GDM1 (cell line): ENCODE measurements at regions not wholly inside any gene's neighbourhood (a gene's known extent, or its start where the extent isn't known, plus 50 kb on each side); places are given as distances from the start of the nearest gene placed in this dataset.
"Not testable (repeated sequence)": the region's sequence is repeated elsewhere in the genome, so short reads cannot be mapped to it uniquely, and the experiment has no call there.

Experiments used
- DNase-seq: peaks from one replicate; lab custom pipeline; 2025; lab: John Stamatoyannopoulos, UW

DNA sequence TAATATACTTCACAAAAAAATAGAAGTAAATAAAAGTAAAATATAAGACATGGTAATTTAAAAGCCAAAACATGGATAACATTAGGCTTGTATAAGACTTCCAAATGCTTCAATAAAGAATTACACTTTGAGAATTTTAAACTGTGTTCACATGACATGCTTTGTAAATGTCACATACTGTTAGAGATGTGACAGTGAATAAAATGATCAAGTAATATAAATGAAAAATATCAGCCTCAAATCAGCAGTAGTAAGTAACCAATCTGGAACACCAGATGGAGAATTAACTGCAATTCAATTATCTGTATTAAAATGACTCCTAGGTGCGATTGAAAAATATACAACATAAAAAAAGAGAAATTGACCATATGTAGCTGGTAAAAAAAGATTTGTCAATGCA lies 1260.8 kb downstream of the BRINP3 start:
- DNase-seq = no peak

DNA sequence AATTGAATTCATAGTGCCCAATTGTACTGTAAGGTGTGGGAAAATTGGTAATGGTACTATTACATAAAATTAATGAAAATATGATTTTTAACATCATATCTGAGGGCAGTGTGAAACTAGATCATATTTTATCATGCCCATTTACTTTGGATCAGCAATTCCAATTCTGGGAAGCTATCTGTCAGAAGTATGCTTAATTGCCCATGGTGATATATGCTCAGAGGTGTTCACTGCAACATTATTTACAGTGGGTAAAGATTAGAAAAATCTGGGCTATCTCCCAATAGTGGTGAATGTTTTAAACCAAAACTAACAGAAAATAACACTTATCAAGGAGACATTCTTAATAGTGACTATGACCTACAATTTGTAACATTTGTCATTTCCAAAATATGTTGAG lies 1260.0 kb downstream of the BRINP3 start:
- no peak for DNase-seq

DNA sequence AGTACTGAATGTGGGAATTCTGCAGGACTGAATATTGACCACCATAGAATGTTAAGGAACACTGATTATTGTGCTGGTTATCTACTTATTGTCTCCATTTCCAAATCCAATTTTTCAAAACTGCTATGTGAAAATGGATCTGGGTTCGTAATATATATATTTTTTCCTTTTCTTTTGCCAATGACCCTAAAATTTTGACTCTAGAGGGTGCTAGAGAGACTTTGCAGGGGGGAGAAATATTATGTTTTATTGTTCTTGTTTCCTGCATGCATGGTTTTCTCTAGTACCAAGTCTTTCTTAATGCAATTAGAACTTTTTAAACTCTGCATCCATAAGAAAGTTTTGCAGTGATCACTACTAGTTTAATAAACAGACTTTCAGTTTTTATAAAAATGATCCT lies 1256.9 kb downstream of the BRINP3 start:
- no peak for DNase-seq

DNA sequence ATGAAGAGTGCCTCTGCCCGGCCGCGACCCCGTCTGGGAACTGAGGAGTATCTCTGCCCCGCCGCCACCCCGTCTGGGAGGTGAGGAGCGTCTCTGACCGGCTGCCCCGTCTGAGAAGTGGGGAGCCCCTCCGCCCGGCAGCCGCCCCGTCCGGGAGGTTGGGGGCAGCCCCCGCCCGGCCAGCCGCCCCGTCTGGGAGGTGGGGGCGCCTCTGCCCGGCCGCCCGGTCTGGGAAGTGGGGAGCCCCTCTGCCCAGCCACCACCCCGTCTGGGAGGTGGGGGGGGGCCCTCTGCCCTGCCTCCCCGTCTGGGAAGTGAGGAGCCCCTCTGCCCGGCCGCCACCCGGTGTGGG lies 1251.9 kb downstream of the BRINP3 start:
- not testable (repeated sequence) for DNase-seq

DNA sequence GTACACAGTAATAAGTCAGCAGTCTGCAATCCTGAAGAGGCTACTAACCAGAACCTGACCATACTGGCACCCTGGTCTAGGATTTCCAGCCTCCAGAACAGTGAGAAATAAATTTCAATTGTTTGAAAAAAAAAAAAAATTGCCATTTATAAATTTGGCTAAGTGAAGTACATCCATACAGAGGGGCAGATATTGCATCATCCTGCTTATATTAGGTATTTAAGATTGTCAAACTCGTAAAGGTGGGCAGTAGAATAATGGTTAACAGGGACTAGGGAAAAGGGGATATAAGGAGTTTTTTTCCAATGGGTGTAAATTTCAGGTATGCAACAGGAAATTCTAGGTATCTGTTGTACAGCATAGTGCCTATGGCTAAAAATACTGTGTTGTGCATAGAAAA lies 1250.9 kb downstream of the BRINP3 start:
- no peak for DNase-seq

DNA sequence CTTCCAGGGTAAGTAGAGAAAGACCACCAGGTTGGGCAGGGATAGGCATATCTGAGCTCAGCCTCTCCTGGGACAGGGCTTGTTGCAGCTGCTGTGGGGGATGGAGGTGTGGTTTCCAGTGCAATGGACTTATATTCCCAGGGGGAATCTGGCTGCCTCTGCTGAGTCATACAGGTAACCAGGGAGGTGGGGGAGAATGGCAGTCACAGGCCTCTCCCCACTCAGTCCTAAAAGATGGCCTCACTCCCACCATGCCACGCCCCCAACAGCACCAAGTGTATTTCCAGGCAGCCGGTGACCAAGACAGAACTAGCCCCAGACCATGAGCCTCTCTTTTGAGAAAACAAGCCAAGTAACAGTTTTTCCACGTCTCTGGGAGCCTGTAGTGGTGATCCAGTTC lies 1240.7 kb downstream of the BRINP3 start:
- no peak for DNase-seq

DNA sequence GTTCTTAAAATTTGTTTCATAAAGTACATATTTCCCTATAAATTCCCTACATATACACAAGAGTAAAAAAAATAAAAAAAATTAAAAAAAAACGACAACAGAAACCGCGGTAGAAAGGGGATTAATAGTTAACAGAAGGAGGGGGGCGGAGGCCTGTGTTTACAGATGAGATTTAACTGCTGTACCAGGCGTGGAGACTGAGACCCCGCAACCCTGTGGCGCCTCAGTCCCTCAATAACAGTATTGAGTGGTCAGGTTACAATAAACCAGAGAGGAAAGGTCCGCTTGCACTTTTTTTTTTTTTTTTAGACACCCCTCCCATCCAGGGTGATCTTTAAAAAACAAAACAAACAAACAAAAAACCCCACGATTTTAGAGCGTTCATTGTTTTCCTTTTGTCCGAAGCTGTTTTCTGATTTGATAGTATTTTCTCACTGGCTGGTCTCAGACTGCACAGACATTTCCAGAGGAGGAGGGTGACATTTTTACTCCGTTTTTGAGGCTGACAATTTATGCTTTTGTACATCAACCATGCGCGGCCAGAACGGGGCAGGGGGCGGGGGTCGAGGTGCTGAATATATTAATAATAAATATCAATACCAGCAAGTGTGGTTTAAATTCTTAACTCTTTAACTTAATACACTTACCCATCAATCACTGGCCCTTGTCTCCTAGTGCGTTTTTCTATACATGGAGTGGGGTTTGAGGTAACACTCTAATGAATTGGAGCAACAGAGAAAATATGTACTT lies 1223.9 kb downstream of the BRINP3 start:
- DNase-seq = no peak

DNA sequence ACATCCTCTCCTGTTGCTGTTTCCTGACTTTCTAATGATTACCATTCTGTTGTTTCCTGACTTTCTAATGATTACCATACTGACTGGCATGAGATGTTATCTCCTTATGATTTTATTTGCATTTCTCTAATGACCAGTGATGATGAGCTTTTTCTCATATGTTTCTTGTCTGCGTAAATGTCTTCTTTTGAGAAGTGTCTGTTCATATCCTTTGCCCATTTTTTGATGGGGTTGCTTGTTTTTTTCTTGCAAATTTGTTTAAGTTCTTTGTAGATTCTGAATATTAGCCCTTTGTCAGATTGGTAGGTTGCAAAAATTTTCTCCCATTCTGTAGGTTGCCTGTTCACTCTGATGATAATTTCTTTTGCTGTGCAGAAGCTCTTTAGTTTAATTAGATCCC lies 1216.5 kb downstream of the BRINP3 start:
- DNase-seq = not testable (repeated sequence)

DNA sequence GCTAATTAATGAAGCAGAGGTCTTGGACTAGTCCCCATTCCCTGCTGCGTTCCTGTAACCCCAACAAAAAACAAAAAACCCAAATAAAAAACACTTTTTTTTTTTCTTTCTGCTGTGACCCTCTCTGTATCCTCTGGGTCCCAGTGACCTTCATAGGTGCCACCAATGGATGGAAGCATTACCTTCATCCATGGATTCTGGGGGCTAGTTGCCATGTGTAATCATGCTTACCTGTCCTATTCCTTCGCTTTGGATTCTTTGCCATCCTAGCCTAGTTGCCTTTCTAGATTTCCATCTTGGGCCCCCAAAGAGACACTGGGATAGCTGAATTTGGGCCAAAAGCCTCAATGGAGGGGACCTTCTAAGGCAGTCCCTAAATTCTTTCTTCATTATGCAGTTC lies 1208.7 kb downstream of the BRINP3 start:
- DNase-seq = no peak

DNA sequence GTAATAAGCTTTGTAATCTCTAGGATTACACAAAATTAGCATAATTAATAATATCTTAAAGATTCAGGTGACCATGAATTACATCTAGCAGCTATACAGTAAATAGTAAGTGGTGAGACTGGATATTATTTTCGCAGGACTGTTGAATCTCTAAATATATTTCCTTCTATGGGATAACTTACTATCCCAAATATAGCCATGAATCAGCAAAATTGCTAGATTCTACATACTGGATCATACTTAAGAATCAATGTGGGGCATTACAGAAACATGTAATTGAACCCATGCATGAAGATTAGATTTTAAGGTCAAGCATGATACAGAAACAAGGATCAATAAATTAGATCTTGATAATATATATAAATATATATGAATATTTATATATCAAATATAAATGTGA lies 1203.4 kb downstream of the BRINP3 start:
- DNase-seq = no peak

DNA sequence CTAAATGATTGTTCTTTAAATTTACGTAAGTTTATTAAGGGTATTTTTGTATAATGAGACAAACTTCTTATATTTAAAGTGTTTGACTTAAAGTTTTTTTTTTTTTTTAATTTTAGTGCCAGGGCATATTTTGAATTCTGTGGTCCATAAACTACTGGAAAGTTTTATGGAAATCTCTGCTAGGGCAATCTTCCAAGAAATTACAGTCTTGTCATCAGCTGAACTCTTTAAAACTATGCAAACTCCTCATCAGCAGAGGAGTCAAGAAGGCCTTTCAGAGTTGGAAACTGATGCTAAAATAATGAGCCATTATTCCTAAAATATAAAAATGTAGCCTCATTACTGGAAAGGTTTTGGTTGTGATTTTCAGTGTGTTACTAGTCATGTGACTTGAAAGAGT lies 1201.9 kb downstream of the BRINP3 start:
- DNase-seq = no peak

DNA sequence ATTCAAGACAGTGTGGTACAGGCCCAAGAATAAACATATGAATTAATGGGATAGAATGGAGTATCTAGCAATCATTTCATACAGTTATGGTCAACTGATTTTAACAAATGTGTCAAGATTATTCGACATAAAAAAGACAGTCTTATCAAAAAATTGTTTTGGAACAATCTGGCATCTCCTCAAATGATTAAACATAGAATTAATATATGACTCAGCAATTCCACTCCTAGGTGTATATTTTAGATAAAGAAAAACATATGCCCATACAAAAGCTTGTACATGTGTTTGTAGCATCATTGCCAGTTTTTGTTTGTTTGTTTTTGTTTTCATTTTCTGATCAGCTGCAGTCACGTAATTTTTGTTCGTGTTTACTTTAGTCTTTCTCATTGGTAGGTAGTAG lies 1188.3 kb downstream of the BRINP3 start:
- DNase-seq = no peak

DNA sequence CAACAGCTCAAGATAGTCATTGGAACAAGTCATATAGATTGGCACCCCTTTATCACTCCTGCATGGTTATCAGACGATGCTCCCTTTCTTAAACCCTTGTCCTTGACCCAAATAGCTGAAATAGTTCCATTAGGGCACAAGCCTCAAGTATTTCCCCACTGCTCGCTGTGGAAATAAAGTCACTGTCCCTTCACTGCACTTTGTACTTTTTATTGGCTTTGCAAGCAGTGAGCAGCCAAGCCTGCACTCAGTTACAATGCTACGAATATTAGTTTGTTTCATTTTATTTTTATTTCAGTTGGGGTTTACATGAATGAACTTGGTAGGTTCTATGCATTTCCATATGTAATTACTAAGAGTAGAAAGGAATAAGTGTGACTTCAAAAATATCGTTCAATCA lies 1176.4 kb downstream of the BRINP3 start:
- no peak for DNase-seq

DNA sequence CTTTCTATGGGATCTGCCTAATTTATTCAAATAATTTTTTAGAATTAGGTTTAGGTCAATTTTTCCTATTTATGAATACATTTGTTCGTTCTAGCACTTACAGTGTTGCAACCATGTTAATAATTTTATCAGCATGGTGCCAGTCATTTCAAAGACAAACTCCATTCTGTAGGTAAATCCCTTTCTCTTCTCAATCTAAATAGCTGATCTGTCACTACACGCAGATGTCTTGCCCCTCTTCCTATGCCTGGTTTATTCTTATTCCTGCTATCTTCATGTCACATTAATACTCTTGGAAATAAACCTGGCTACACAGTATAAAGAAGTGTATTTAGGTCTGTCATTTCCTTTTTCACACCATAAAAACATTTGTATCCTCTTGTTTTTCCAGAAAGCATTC lies 1172.4 kb downstream of the BRINP3 start:
- no peak for DNase-seq

DNA sequence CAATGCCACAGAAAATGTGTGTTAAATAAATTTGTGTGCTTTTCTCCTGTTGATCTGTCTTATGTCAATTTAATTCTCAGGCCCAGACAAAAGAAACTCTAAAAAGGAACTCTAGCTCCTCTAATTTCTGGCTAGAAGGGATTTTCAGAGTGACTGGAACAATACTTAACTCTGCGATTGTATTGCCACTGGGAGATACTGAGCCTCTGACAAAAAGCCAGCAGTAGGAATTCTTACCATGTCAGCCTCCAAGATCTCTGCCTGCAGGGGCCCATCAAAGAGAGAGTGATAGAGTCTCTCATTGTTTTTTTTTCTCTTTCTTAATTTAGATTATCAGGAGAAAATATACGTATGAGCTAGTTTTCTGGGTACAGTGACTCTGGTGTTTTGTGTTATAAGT lies 1165.7 kb downstream of the BRINP3 start:
- no peak for DNase-seq

DNA sequence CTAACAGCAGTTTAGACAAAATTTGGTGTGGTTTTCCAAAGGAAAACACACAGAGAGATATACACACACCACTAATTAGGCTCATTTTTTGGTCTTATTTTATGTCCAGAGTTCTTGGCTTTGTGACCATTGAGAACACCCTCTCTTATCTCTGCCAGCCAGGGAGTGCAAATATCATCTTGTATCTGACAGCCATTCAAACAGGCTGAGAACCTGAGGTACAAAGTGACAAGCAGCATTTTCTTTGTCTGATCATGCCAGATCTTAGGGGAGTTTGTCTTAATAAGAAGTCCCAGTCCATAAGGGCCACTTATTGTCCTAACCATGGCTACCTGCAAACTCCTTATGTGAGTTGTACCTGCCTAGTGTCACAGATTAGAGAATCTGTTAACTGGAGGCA lies 1165.2 kb downstream of the BRINP3 start:
- no peak for DNase-seq

DNA sequence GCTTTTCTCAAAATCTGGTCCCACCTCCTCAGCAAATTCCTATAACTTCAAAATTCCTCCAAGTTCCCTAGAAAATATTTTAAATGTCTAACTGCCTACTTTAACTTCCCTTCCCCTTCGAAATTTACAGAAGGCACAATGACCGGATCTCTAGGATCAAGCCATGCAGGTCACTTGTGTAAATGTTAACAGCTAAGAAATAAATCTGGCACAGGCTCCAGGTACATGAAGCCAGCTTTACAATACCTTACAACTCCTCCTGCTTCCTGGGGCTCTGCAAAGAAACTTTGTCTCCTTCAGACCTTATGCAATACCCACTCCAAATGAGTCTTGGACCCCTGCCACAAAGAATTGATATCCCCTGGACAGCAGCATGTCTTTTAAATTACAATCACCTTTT lies 1164.2 kb downstream of the BRINP3 start:
- no peak for DNase-seq

DNA sequence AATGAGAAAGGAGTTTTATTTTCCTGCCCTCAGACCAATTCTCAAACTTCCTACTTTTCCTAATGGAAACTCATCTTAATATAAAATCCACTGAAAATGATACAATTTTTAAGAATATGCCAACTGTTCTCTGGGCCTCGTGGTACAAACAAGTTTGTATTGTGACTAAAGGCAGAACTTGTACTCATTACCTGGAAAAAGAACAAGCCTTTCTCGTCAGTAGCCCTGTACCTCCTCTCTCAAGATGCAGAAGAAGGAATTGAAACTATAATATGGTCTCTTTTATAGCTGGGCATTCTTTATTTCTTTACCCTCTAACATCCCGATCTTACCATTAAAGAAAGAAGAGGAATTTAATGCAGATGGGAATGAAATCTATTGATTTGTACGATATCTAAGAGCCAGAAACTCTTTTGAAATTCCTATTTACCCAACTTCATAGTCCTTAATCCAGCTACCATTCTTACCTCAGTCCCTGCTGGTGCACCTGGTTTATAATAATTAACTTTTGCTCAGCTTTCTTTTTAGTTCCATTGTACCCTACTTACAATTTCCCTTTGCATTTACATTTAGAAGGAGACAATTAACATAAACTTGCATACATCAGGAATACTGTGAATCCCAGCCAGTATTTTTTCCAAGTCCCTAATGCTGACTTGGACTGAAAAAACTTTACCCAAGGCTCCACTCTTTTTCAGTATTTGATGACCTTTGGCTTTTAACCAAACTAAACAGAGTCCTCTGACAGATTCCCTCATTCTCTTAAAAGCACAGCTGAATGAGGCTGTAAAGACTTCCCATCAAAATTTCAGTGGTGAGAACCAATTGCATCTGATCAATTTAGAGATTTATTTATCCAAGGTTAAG lies 1162.4 kb downstream of the BRINP3 start:
- DNase-seq = no peak

DNA sequence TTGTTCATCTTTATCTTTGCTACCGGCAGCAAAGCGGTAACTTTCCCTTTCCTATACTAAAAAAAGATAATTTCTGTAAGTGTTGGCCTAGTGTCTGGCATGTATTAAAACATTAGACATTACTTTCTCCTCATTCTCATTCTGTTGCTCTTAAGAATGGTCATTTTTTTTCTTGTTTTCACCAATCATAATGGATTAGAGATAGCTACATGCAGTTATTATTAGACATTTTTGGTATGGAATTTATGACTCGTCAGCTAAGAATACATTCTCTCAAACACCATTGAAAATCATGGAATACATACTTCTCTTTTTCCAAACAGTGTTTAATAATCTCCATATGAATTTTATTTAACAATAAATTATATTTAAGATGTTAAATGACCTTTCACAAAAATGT lies 1154.6 kb downstream of the BRINP3 start:
- no peak for DNase-seq

DNA sequence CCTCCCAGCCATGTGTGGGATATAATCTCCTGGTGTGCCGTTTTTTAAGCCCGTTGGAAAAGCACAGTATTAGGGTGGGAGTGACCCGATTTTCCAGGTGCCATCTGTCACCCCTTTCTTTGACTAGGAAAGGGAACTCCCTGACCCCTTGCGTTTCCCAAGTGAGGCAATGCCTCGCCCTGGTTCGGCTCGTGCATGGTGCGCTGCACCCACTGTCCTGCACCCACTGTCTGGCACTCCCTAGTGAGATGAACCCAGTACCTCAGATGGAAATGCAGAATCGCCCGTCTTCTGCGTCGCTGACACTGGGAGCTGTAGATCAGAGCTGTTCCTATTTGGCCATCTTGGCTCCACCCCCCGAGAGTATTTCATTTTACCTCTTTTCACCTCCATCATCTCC lies 1146.6 kb downstream of the BRINP3 start:
- DNase-seq = not testable (repeated sequence)

DNA sequence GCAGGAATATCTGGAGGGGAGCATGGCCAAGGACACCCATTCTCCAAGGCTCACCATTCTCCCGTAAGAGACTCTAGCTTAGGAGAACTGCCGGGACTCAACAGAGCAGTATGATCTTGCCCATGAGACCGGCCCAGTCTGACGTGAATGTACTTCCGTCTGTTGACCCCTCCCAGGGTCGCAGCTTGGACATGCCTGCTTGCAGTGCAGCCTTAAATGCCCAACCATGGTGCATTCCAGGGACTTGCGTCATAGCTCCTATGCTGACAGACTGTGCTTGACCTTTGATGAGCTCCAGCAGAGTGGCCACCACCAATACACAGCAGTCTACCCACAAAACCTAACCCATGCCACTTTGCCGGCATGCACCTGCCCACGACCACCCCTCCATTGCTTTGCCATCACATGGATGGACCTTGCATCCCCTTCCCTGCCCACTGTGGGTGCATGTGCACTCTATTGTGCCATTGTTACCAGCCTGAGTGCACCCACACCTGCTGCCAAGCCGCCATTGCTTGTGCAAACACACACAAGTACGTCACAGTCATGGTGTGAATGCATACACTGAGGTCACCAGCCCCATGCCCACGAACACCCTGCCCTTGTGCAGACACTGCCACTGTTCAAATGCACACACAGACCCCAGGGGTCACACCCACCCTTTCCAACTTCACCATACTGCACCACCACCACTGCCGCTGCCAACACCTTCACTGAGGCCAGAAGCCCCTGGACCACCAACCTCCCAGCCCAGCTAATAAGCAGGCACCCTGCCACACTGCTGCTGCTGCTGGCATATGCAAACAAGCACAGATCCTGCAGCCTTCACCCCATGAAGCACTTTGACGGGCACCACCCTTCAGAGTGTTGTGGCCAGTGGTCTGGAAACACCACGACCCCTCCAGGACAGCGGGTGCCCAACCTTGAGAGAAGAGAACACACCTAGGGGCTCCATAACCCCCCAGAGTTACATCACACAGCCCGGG lies 1141.3 kb downstream of the BRINP3 start:
- DNase-seq = no peak

DNA sequence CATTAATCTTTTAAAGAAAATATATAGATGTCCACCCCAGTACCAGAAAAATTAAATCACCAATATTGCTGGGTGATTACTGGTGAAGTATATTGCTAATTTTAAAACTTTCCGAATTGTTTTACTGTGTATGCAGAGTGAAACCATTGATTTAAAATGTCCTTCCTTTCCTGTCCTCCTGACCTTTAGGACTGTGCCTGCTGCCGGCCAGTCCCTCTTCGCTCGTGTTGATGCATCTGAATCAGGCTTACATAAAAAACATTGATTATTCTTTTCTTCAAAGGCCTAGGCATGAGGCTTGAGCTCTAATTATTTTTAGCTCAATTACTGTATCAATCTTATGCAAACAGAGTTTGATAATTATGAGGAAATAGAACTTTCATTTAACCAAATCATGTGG lies 1128.1 kb downstream of the BRINP3 start:
- DNase-seq = no peak
